ENCODE measurements at regions not wholly inside any gene's neighbourhood (a gene's known extent, or its start where the extent isn't known, plus 50 kb on each side); places are given as distances from the start of the nearest gene placed in this dataset.

DNA sequence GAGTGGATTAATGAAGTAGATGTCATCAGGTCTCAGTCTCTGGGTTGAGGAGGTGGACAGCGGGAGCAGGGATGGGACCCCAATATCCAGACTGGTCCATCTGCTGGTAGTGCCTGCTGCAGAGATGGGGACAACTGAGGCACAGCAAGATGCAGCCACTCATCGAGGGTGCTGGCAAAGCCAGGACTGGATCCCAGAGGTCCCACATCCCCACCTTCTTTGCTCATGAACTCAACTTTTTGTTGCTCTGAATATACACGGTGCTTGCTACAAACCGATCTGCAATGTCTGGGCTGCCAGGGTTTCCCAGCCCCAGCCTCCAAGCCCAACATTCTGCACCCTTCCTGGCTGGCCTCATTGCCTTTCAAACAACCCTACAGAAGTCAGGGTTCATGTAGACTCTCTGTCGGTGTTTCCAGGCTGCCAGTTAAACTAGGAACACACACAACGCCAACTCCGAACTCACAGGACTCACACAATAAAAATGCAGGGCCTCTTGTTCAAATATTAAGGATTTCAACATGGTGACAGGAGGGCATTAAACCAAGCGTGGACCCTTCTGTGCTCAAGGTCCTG is 168.2 kb downstream of the MN1 start:
- H3K79me1 ChIP-seq (ENCODE audit: low read depth, low read length), result no peaks in the 10 kb centered on the region
- peak overlapping the region; percentile 18 for H3K27ac ChIP-seq (replicated peaks; ENCODE audit: low read length)
- no peak overlapping the region for H3K9ac ChIP-seq (ENCODE audit: low read depth, low read length, poor library complexity)
- no peak overlapping the region for H3K4me3 ChIP-seq (ENCODE audit: low read length in 2 of 2)
- WGBS, 2 donors (ENCODE audit: extremely low coverage in 2 of 2, insufficient read length in 2 of 2, insufficient replicate concordance in 1 of 2), result no CpG with 5 or more reads among the region's 8 CpGs
- peak overlapping the region; percentile 61 for H2AFZ ChIP-seq (ENCODE audit: low read length)
- H2AK5ac ChIP-seq (ENCODE audit: low read depth, low read length), result peak overlapping the region; percentile 79
- H2BK15ac ChIP-seq (ENCODE audit: low read length), result peak overlapping the region; percentile 43
- DNase-seq (ENCODE audit: low spot score), result no peak
- peak overlapping the region; percentile 30 for H3K23ac ChIP-seq (ENCODE audit: low read depth, low read length, poor library complexity)
- H3K36me3 ChIP-seq (replicated peaks in 1 of 2; ENCODE audit: control insufficient read depth in 2 of 2, insufficient read depth in 2 of 2, low read length in 2 of 2), result no peaks in the 10 kb centered on the region
- H4K8ac ChIP-seq (ENCODE audit: low read depth, low read length), result no peak overlapping the region
- H3K4me2 ChIP-seq (ENCODE audit: insufficient read depth, low read length, poor library complexity, severe bottlenecking), result no peak overlapping the region
- H4K91ac ChIP-seq (ENCODE audit: low read depth, low read length, poor library complexity), result no peak overlapping the region
- peak overlapping the region; percentile 10 for H2BK5ac ChIP-seq (ENCODE audit: low read length)
- H3K4ac ChIP-seq (ENCODE audit: low read length), result no peak overlapping the region
- H3K14ac ChIP-seq (ENCODE audit: low read length), result peak overlapping the region; percentile 49
- H3K27me3 ChIP-seq (ENCODE audit: control insufficient read depth in 3 of 3, insufficient read depth in 3 of 3, low read depth in 1 of 3, low read length in 3 of 3), result no peaks in the 10 kb centered on the region
- peaks cover 0 to 3% of the 10 kb centered on the region in 2 donors for H3K9me3 ChIP-seq (replicated peaks in 1 of 2; ENCODE audit: control insufficient read depth in 2 of 2, insufficient read depth in 1 of 2, low read depth in 1 of 2, low read length in 2 of 2)
- H2BK120ac ChIP-seq (ENCODE audit: low read depth, low read length), result peak overlapping the region; percentile 19
- peak overlapping the region; percentile 89 for H2BK12ac ChIP-seq (ENCODE audit: low read length)
- peaks cover 18 to 34% of the 10 kb centered on the region in 2 donors for H3K4me1 ChIP-seq (ENCODE audit: control insufficient read depth in 2 of 2, insufficient read depth in 1 of 2, low read depth in 1 of 2, low read length in 2 of 2)
- H3K18ac ChIP-seq (ENCODE audit: low read length), result peak overlapping the region; percentile 87

DNA sequence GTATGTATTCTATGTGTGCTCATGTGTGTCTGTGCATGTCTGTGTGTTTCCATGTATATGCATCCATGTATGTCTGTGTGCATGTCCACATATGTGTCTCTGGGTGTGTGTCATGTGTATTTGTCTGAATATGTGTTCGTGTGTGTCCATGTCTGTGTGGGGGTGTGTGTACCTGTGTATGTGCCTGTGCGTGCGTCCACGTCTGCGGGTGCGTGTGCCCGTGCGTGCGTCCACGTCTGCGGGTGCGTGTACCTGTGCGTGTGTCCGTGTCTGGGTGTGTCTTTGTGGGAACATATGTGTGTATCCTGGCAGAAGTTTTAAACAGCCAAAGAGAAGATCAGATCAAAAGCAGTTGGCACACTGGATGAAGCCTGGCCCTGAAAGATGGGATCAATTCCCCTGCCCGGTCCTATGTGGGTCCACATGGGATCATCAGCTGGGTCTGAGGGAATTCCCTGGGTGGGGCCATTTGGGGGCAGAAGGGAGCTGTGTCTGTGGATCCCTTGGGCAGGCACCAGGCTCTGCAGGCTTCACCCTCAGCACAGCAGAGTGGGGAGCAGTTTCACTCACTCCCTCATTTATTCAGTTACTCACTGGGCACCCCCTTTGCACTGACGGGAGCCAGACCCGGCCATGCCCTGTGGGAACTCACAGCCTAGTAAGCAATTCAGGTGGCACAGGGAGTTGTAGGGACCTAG is 167.4 kb downstream of the MN1 start:
- Histone ChIP-seq H3K36me3 (replicated peaks in 1 of 2; ENCODE audit: control insufficient read depth in 2 of 2, insufficient read depth in 2 of 2, low read length in 2 of 2) (no peaks in the 10 kb centered on the region), H2BK15ac (ENCODE audit: low read length) (peak overlapping the region; percentile 78), H3K27me3 (ENCODE audit: control insufficient read depth in 3 of 3, insufficient read depth in 3 of 3, low read depth in 1 of 3, low read length in 3 of 3) (no peaks in the 10 kb centered on the region), H2BK12ac (ENCODE audit: low read length) (peak overlapping the region; percentile 97), H2AFZ (ENCODE audit: low read length) (no peak overlapping the region), H3K18ac (ENCODE audit: low read length) (peak overlapping the region; percentile 36), H3K9ac (ENCODE audit: low read depth, low read length, poor library complexity) (no peak overlapping the region), H3K27ac (replicated peaks; ENCODE audit: low read length) (no peak overlapping the region), H3K4me1 (ENCODE audit: control insufficient read depth in 2 of 2, insufficient read depth in 1 of 2, low read depth in 1 of 2, low read length in 2 of 2) (peaks cover 24 to 39% of the 10 kb centered on the region in 2 donors), H2BK120ac (ENCODE audit: low read depth, low read length) (peak overlapping the region; percentile 25), H3K14ac (ENCODE audit: low read length) (peak overlapping the region; percentile 27), H3K4me2 (ENCODE audit: insufficient read depth, low read length, poor library complexity, severe bottlenecking) (no peak overlapping the region), H3K4me3 (ENCODE audit: low read length in 2 of 2) (no peak overlapping the region), H3K23ac (ENCODE audit: low read depth, low read length, poor library complexity) (peak overlapping the region; percentile 5), H4K8ac (ENCODE audit: low read depth, low read length) (no peak overlapping the region), H2BK5ac (ENCODE audit: low read length) (no peak overlapping the region), H3K4ac (ENCODE audit: low read length) (no peak overlapping the region), H3K9me3 (replicated peaks in 1 of 2; ENCODE audit: control insufficient read depth in 2 of 2, insufficient read depth in 1 of 2, low read depth in 1 of 2, low read length in 2 of 2) (peaks cover 0 to under 1% of the 10 kb centered on the region in 2 donors), H3K79me1 (ENCODE audit: low read depth, low read length) (no peaks in the 10 kb centered on the region), H2AK5ac (ENCODE audit: low read depth, low read length) (peak overlapping the region; percentile 56), H4K91ac (ENCODE audit: low read depth, low read length, poor library complexity) (no peak overlapping the region)
- no peak for DNase-seq (ENCODE audit: low spot score)
- no CpG with 5 or more reads among the region's 17 CpGs for WGBS, 2 donors (ENCODE audit: extremely low coverage in 2 of 2, insufficient read length in 2 of 2, insufficient replicate concordance in 1 of 2)

DNA sequence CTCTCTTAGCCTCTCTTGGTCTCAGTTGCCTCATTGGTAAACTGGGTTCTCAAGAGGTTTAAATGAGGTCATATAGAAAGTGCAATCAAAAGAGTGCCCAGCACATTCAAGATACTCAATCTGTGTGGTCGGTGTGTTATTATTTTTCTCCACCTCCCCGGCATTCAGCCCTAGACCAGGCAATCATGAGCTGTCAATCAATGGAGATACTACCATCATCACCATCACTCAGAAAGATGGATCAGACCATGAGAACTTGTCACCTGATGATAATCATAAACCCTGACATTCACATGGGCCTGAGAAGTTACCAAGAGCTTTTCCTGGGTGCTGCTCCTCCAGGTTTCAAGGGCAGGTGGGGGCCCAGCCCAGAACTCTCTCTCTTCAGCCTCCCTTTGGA is 166.1 kb downstream of the MN1 start:
- no peak overlapping the region for H2AK5ac ChIP-seq (ENCODE audit: low read depth, low read length)
- H2BK12ac ChIP-seq (ENCODE audit: low read length), result no peak overlapping the region
- H4K8ac ChIP-seq (ENCODE audit: low read depth, low read length), result no peak overlapping the region
- H3K4me3 ChIP-seq (ENCODE audit: low read length in 2 of 2), result no peak overlapping the region
- no peak overlapping the region for H3K4me2 ChIP-seq (ENCODE audit: insufficient read depth, low read length, poor library complexity, severe bottlenecking)
- no peak overlapping the region for H2BK120ac ChIP-seq (ENCODE audit: low read depth, low read length)
- no peak overlapping the region for H3K18ac ChIP-seq (ENCODE audit: low read length)
- no peak overlapping the region for H2BK15ac ChIP-seq (ENCODE audit: low read length)
- DNase-seq (ENCODE audit: low spot score), result no peak
- H3K27me3 ChIP-seq (ENCODE audit: control insufficient read depth in 3 of 3, insufficient read depth in 3 of 3, low read depth in 1 of 3, low read length in 3 of 3), result no peaks in the 10 kb centered on the region
- no CpG with 5 or more reads among the region's 2 CpGs for WGBS, 2 donors (ENCODE audit: extremely low coverage in 2 of 2, insufficient read length in 2 of 2, insufficient replicate concordance in 1 of 2)
- no peak overlapping the region for H3K27ac ChIP-seq (replicated peaks; ENCODE audit: low read length)
- H3K9ac ChIP-seq (ENCODE audit: low read depth, low read length, poor library complexity), result no peak overlapping the region
- H3K23ac ChIP-seq (ENCODE audit: low read depth, low read length, poor library complexity), result no peak overlapping the region
- H2AFZ ChIP-seq (ENCODE audit: low read length), result no peak overlapping the region
- H2BK5ac ChIP-seq (ENCODE audit: low read length), result no peak overlapping the region
- H3K14ac ChIP-seq (ENCODE audit: low read length), result no peak overlapping the region
- H3K79me1 ChIP-seq (ENCODE audit: low read depth, low read length), result no peaks in the 10 kb centered on the region
- no peak overlapping the region for H3K4ac ChIP-seq (ENCODE audit: low read length)
- no peaks in the 10 kb centered on the region for H3K36me3 ChIP-seq (replicated peaks in 1 of 2; ENCODE audit: control insufficient read depth in 2 of 2, insufficient read depth in 2 of 2, low read length in 2 of 2)
- no peak overlapping the region for H4K91ac ChIP-seq (ENCODE audit: low read depth, low read length, poor library complexity)
- H3K9me3 ChIP-seq (replicated peaks in 1 of 2; ENCODE audit: control insufficient read depth in 2 of 2, insufficient read depth in 1 of 2, low read depth in 1 of 2, low read length in 2 of 2), result no peaks in the 10 kb centered on the region
- H3K4me1 ChIP-seq (ENCODE audit: control insufficient read depth in 2 of 2, insufficient read depth in 1 of 2, low read depth in 1 of 2, low read length in 2 of 2), result peaks cover 23 to 42% of the 10 kb centered on the region in 2 donors

DNA sequence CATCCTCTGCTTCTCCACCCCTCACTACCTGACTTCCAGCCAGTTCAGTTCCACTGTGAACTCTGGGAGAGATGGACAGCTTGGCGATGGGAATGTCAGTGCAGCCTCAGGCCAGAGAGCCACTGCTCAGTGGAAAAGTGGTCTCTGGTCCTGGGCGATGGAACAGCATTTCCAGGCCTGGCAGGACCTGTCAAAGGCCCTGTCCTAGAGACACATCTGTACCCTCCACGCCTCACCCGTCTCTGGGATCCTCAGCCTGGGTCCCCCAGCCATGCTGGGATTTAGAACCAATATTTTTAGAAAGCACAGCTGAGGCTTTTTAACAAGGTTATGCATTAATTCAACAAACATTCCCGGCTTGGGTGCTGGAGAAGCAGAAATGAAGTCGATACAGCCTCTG is 165.7 kb downstream of the MN1 start:
- H3K14ac ChIP-seq (ENCODE audit: low read length), result no peak overlapping the region
- H3K18ac ChIP-seq (ENCODE audit: low read length), result peak overlapping the region; percentile 64
- H3K79me1 ChIP-seq (ENCODE audit: low read depth, low read length), result no peaks in the 10 kb centered on the region
- H3K4me1 ChIP-seq (ENCODE audit: control insufficient read depth in 2 of 2, insufficient read depth in 1 of 2, low read depth in 1 of 2, low read length in 2 of 2), result peaks cover 21 to 38% of the 10 kb centered on the region in 2 donors
- H3K36me3 ChIP-seq (replicated peaks in 1 of 2; ENCODE audit: control insufficient read depth in 2 of 2, insufficient read depth in 2 of 2, low read length in 2 of 2), result no peaks in the 10 kb centered on the region
- WGBS, 2 donors (ENCODE audit: extremely low coverage in 2 of 2, insufficient read length in 2 of 2, insufficient replicate concordance in 1 of 2), result no CpG with 5 or more reads among the region's 6 CpGs
- H2BK12ac ChIP-seq (ENCODE audit: low read length), result no peak overlapping the region
- peak overlapping the region; percentile 34 for H2BK15ac ChIP-seq (ENCODE audit: low read length)
- no peak overlapping the region for H4K8ac ChIP-seq (ENCODE audit: low read depth, low read length)
- H3K23ac ChIP-seq (ENCODE audit: low read depth, low read length, poor library complexity), result no peak overlapping the region
- no peak overlapping the region for H2BK120ac ChIP-seq (ENCODE audit: low read depth, low read length)
- no peak overlapping the region for H2BK5ac ChIP-seq (ENCODE audit: low read length)
- H3K4ac ChIP-seq (ENCODE audit: low read length), result no peak overlapping the region
- no peak for DNase-seq (ENCODE audit: low spot score)
- no peaks in the 10 kb centered on the region for H3K9me3 ChIP-seq (replicated peaks in 1 of 2; ENCODE audit: control insufficient read depth in 2 of 2, insufficient read depth in 1 of 2, low read depth in 1 of 2, low read length in 2 of 2)
- no peak overlapping the region for H4K91ac ChIP-seq (ENCODE audit: low read depth, low read length, poor library complexity)
- no peak overlapping the region for H2AFZ ChIP-seq (ENCODE audit: low read length)
- no peak overlapping the region for H3K27ac ChIP-seq (replicated peaks; ENCODE audit: low read length)
- H3K4me2 ChIP-seq (ENCODE audit: insufficient read depth, low read length, poor library complexity, severe bottlenecking), result no peak overlapping the region
- no peaks in the 10 kb centered on the region for H3K27me3 ChIP-seq (ENCODE audit: control insufficient read depth in 3 of 3, insufficient read depth in 3 of 3, low read depth in 1 of 3, low read length in 3 of 3)
- no peak overlapping the region for H3K9ac ChIP-seq (ENCODE audit: low read depth, low read length, poor library complexity)
- H2AK5ac ChIP-seq (ENCODE audit: low read depth, low read length), result no peak overlapping the region
- H3K4me3 ChIP-seq (ENCODE audit: low read length in 2 of 2), result no peak overlapping the region

Data from neuronal stem cell (in vitro differentiated cells).